Fibroblast of mammary gland (primary cell): ENCODE measurements at regions not wholly inside any gene's neighbourhood (a gene's known extent, or its start where the extent isn't known, plus 50 kb on each side); places are given as distances from the start of the nearest gene placed in this dataset.

Experiments
- DNase-seq: peaks from one replicate; pipeline ENCODE4 v3.0.0-alpha.2; 2010; ENCODE audit warnings: low read depth
- H3K4me3 ChIP-seq: 2 replicates; pipeline ENCODE4 v1.5.1; 2011; ENCODE audit warnings: low read depth, mild to moderate bottlenecking, low read length, moderate library complexity; ENCODE audit not compliant: control insufficient read depth
- TF ChIP-seq, protein P1 (sequence below): conservative IDR thresholded peaks from 2 replicates; pipeline ENCODE4 v1.5.1; 2011; ENCODE audit warnings: low read depth, low read length, inconsistent platforms; ENCODE audit not compliant: control insufficient read depth, insufficient read depth

DNA sequence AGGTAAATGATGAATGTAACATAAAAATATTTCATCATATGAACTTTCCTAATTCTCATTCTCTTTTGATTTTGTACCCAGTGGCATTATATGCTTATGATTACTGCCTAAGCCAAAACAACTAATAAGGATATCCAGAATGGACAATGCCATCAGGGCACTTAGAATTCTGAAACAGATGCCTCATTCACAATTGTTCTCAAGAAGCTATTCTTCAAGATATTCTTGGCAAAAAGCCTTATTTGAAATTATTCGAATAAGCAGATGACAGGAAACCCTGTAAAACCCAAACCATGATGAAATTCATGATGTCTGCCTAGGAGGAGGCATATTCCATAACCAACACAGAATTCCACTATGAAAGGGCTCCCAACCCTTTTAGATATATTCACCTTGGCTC lies 353.2 kb upstream of the TRIB2 start:
- no peak for DNase-seq
- TF ChIP-seq, protein P1, sequence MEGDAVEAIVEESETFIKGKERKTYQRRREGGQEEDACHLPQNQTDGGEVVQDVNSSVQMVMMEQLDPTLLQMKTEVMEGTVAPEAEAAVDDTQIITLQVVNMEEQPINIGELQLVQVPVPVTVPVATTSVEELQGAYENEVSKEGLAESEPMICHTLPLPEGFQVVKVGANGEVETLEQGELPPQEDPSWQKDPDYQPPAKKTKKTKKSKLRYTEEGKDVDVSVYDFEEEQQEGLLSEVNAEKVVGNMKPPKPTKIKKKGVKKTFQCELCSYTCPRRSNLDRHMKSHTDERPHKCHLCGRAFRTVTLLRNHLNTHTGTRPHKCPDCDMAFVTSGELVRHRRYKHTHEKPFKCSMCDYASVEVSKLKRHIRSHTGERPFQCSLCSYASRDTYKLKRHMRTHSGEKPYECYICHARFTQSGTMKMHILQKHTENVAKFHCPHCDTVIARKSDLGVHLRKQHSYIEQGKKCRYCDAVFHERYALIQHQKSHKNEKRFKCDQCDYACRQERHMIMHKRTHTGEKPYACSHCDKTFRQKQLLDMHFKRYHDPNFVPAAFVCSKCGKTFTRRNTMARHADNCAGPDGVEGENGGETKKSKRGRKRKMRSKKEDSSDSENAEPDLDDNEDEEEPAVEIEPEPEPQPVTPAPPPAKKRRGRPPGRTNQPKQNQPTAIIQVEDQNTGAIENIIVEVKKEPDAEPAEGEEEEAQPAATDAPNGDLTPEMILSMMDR, result no peak
- H3K4me3 ChIP-seq, result no peak overlapping the region

DNA sequence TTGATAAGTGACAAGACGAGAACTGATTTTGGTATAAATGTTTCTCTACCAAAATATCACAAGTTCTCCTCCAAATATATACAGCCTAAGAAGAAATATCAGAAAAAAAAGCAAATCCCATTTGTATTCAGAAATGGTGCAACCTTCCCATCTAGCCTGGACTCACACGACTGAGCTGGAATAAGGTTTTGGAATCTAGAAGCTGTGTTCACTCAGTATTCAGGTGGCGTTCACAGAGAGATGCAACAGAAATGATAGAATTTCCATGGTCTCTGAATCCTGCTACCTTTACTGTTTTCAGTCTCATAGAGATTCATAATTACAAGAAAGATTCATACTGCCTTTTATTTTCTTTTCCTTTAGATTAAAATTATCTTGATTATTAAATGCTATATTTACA lies 347.2 kb upstream of the TRIB2 start:
- TF ChIP-seq, protein P1, result no peak
- H3K4me3 ChIP-seq, result no peak overlapping the region
- DNase-seq, result no peak

DNA sequence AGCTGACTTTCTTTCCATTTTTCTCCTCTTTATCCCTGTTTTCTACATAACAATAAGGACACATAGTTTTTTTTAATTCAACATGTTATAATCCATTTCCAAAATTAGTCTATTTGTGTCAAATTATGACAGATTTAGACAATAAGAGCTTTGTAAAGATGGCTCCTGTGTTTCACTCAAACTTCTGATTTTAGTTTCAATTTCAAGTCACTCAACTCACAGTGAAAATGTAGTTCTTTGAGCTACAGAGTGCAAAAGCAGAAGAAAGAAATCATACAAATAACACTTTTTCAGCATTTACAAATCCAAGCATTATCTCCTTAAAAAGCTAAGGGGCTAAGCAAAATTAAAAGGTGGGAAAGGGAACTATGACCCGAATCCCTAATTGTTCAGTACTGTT lies 340.7 kb upstream of the TRIB2 start:
- no peak overlapping the region for H3K4me3 ChIP-seq
- DNase-seq, result no peak

DNA sequence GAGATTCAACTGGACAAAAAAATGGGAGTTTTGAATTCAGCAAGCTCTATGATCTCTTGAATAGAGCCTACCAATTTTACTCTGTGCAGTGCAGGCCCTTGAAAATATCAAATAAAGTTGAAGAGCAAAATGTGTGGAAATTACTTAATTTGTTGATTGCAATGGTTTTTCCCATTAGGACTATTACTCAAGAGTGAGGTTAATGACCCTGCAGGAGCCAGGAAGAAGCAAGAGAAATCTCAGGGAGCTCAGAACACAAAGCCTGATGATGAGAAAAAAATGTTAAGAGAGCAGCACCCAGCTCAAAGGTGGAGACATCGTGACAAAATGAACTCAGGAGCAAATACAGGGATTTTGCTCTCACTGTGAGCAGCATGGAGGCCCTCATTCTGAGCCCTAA lies 337.6 kb upstream of the TRIB2 start:
- no peak for DNase-seq
- TF ChIP-seq, protein P1, result no peak
- no peak overlapping the region for H3K4me3 ChIP-seq

More for the DNA sequence above, 340.7 kb upstream of the TRIB2 start:
- TF ChIP-seq, protein P1, result no peak

DNA sequence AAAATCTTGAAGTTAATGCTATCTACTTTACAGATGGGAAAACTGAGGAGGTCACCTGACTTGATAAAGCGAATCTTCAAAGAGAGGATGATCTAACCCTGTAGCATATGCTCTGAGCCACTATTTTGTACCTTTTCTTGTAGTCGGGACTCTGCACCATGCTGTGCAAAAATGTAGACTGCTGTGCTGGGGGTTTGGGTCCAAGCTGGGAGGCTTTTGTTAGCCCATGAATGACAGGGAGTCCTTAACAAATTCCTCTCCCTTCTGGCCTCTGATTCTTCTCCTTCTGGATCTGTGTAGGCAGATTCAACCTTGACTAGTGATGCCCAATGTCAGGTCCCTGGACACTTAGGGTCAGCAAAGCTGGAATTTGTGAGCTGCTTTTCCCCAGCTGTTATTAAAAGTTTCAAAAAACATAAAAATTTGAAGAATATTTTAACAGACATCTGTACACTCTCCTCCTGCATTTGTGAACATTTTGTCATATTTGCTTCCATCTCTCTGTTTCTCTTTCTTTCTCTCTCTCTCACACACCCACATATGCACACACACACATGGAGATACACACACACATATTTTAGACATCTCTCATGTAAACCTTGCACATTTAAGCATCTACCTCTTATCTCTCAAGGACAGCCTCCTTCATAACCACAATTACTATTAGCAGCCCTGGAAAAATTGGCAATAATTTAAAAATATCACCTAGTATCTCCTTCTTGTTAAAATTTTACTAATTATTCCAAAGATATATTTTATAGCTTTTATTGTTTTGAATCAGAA lies 335.0 kb upstream of the TRIB2 start:
- no peak overlapping the region for H3K4me3 ChIP-seq
- no peak for DNase-seq
- TF ChIP-seq, protein P1, result no peak

DNA sequence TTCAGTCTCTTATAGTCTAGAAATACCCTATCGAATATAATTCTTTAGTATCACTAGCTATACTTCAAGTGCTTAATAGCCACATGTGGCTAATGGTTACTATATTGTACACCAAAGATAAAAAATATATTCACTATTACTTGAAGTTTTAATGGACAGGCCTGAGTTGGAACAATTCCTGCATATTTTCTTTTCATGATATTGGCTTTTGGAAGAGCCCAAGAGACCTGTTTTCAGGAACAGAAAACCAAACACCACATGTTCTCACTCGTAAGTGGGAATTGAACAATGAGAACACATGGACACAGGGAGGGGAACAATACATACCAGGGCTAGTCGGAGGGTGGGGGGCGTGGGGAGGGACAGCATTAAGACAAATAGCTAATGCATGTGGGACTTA lies 334.4 kb upstream of the TRIB2 start:
- no peak for DNase-seq
- H3K4me3 ChIP-seq, result no peak overlapping the region
- TF ChIP-seq, protein P1, result no peak

DNA sequence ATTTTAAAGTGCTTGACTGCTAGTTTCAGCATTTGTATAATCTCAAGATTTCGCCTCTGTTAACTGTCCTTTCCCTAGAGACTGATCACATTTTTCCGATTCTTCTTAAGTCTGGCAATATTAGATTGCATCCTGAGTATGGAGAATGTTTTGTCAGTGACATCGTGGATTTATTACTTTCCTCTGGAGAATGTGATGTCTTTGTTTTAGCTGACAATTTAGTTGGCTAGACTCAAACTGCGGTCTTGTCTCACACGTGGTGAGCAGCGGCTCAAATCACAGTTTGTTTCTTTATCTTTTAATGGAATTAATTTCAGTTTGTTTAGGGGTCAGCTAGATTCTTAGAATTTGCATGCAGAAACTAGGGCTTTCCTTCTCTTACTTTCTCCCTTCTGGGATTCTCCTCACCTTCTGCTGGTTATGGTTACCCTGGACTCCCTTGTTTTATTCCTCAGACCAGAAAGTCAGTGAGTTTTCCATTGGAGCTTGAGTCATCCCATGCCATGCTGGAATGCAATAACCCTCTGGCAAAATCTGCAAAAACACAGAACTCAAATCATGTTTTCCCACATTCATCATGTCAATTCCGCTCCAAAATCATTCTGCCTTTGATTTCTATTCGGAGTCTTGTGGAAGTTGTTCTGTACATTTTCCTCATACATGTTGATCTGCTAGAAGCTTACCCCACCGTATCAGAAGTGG lies 327.2 kb upstream of the TRIB2 start:
- DNase-seq, result peak; percentile 27
- TF ChIP-seq, protein P1, result no peak
- H3K4me3 ChIP-seq, result no peak overlapping the region
